ENCODE measurements at regions not wholly inside any gene's neighbourhood (a gene's known extent, or its start where the extent isn't known, plus 50 kb on each side); places are given as distances from the start of the nearest gene placed in this dataset.

DNA sequence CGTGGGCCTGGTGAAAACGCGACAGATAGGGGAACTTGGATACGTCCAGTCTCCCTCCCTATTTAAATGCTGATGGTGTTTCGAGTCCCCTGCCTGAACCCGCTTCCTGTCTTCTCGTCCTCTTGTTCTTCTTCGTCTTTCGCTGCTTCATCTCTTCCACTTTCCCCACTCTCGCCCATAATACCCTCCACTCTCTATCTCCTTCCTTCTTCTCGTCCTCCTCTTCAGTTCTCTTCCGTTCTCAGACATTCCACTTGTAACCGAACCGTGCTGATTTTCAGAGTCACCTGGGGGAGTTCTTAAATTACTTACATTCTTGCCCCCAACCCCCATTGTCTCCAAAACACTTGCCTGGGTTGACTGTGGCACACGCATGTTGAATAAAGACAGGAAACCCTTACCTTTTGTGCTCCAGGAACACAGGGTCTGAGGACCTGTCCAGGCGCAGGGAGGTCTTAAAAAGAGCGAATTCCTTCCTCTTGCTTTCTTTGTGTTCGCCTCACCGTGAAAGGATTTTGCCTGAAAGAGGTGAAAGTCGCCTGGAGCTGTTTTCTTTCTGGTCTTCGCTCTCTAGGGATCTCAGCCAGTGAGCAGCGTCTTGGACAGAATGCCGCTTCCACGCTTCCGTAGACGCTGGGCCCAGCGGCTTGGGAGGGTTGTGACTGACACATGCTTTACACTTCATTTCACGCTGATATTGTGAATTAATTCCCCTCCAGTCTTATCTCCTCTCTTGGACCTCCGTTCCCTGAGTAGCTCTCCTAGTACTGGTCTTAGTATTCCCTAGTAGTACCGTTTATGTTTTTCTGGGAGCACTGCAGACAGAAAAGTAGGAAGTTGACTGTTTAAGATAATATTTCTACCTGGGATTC lies 184.0 kb downstream of the GPX5 start:
- no peak for DNase-seq

DNA sequence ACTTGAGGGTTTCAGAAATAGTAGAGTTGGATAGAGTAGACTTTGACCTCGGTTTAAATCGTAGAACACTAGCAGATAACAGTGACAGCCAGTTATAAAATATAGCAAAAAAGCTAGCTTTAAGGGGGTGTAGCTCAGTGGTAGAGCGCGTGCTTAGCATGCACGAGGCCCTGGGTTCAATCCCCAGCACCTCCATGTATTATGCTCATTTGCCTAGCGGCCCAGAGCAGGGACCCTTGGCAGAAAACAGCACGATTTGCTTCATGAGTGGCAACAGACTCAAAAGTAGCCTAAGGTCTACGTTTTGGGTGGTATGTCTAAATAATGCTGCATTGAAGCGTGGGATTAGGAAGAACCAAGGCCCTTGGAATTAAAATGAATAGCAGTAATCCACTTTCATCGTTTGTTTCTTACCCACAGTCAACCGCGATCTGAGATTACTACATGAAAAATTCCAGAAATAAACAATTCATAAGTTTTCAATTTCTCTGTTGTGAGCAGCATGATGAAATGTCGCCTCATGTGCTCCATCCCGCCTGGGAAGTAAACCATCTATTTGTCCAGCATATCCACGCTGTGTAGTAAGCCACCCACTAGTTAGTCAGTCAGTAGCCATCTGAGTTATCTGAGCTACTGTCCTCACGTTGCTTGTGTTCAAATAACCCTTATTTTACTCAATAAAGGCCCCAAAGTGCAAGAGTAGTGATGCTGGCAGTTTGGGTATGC lies 184.9 kb downstream of the GPX5 start:
- DNase-seq, result no peak

DNA sequence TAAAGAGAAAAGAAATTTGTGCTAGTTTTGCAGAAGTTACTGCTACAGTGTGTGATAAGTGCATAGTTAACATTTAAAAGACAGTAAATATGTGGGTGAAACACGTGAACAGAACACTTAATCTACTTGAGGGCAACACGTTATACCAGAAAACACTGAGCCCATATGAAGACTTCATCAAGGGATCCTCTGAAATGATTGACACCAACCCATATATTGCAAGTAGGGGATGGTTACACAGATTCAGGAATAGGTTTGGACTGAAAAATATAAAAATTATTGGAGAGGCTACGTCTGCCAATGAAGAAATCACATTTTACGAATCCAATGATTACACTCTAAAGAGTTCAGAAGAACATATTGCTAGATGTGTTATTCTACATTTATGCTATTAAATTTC lies 185.6 kb downstream of the GPX5 start:
- no peak for DNase-seq

DNA sequence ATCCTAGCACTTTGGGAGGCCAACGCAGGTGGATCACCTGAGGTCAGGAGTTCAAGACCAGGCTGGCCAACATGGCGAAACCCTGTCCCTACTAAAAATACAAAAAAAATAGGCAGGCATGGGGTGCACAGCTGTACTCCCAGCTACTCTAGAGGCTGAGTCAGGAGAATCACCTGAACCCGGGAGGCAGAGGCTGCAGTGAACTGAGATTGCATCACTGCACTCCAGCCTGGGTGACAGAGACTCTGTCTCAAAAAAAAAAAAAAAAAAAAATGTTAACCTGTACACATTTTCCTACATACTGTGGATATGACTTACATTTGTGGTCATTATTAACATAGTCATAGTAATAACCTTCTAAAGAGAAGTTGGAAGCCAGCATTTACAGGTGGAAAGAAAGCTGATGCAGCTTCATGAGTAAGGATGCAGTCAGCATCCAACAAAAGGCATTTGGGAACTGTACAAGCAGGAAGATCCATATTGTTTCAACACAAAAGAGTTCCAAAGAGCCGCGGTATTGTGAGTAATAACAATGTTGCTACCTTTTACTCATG lies 186.2 kb downstream of the GPX5 start:
- no peak for DNase-seq

DNA sequence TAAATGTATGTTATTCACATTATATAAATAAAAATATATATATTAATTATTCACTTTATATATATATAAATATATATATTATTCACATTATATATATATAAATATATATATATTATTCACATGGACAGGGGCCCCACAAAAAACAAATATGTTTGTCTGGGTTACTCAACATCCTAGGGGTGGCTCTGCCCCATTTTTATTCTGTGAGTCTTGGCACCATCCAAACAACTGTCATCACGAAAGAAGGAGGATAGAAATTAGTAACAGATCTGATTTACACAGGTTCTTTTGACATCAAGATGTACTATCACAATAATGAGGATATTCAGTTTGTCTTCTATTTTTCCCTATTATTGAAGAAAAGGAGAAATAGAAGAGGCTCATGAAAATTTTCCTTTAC lies 187.3 kb downstream of the GPX5 start:
- DNase-seq, result no peak

DNA sequence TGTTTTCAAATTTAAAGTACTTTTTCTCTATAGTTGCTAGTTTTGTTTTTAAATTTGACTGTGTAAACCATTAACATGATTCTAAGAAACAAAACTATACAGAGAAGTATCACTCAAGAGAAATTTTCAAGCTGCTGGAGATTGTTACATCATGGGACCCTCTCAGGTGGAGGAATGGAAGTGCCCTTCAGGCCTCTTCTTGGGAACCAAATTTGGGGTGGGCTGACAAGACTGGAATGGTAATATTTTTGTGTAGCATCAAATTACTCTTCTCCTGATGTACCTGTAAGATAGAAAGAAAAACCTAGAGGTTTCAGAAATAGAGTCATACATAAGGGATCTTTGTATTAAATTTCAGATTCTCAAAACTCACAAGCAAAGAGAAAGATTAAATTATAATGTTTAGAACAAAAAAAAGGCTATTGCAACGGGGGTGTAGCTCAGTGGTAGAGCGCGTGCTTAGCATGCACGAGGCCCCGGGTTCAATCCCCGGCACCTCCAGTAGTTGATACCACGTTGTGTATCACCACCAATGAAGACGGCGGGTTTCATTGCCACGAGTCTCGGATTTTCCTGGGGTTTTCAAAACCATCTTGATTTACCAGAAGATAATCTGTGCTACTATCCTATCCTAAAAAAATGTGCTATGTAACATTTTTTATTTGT lies 193.7 kb downstream of the GPX5 start:
- no peak for DNase-seq

DNA sequence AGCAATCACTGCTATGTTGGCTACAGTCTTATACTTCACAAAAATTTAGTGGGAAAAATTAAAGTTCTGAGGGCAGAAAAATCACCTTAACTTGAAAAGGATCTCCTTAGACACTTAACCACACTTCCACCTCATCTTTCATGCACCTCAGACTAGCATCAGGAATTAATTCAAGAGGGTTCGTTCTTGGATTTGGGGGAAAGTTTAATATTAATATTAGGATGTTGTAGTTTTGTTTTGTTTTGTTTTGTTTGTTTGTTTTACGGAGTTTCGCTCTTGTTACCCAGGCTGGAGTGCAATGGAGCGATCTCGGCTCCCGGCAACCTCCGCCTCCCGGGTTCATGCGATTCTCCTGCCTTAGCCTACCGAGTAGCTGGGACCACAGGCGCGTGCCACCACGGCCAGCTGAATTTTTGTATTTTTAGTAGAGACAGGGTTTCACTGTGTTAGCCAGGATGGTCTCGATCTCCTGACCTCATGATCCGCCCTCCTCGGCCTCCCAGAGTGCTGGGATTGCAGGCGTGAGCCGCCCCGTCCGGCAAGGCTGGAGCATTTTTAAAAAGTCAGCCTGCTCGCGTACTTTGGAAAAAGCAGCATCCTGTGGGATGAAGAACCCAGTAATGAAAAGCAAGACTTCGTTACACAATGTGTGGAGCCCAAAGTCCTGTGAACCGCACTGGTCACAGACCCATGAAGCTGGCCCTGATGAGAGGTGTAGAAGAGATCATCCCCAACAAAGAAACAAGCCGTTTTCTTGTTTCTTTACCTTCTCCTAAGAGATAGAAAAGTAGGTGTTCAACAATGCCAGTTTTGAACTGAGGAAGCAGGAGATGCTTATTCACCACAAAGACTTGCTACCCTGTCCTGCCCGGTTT lies 194.9 kb downstream of the GPX5 start:
- DNase-seq, result no peak

DNA sequence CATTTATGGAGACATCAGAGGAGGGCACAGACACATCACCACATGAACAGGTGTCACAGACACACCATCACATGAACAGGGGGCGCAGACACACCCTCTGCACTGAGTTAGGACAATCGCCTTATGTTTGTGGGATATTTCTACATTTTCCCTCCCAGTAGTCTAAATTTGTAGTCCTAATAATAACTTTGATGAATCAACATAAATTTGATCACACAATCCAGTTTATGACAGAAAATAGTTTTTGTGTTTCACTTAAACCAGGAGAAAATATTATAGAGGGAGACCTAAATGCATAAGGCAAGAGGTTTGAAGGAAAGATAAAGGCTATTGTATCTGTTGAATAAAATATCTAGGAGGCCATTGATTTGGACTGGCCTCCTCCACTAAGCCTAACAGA lies 195.7 kb downstream of the GPX5 start:
- DNase-seq, result no peak

DNA sequence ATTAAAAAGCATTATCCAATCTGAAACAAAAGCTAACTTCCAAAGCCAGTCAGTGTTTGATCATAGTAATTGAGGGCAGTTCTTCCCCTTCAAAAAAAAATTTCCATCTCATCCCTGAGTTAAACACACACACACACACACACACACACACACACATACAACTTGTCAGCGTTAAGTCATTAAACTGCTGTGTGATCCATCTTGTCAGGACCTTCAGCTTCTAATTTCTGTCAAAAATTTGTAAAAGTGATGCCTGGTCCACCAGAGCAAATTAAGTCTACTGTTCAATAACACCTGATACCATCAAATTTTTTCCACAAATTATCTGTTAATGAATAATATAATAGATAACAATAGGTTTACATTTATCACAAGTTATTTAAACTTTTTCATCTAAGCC lies 198.7 kb downstream of the GPX5 start:
- DNase-seq, result no peak

DNA sequence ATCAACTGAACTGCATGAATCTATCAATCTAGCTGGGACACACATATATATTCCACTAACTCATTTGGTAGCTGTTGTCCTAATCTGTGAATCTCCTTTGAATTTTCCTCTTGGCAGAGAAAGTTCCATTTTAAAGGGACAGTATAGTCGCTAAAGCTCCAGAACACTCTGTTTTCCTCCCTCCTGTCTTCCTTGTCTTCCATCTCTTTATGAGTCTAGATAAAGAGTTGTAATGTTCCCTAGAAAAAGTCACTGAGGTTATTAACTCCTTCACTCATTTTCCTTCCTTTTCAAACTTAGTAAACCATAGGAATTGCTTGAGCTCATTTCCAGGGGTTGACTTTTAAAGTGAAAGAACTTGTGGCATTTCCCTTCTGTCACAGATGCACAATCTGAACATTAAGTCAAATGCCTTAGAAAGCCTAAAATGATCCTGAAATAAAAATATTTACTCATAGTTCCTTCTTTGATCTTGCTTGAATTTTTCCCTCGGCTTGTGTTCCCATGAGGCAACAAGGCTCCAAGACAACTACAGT lies 198.4 kb downstream of the TRIM27 start:
- no peak for DNase-seq

DNA sequence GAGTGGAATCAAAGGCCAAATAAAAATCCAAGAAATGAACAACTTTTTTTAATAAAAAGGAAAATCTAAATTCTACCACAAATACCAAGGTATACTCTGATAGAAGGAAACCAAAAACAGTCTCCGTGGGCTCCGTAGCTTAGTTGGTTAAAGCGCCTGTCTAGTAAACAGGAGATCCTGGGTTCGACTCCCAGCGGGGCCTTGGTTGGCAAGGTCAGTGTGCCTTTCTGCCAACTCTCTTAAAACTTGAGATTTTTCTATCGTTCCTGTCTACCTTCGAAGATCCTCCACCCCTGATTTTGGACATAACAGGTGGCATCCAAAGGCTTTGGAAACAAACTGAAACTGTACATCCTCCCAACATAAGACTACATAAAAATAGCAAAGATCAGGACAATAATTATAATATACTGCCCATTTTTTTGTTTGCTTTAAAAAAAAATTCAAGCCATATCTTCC lies 197.9 kb downstream of the TRIM27 start:
- no peak for DNase-seq

DNA sequence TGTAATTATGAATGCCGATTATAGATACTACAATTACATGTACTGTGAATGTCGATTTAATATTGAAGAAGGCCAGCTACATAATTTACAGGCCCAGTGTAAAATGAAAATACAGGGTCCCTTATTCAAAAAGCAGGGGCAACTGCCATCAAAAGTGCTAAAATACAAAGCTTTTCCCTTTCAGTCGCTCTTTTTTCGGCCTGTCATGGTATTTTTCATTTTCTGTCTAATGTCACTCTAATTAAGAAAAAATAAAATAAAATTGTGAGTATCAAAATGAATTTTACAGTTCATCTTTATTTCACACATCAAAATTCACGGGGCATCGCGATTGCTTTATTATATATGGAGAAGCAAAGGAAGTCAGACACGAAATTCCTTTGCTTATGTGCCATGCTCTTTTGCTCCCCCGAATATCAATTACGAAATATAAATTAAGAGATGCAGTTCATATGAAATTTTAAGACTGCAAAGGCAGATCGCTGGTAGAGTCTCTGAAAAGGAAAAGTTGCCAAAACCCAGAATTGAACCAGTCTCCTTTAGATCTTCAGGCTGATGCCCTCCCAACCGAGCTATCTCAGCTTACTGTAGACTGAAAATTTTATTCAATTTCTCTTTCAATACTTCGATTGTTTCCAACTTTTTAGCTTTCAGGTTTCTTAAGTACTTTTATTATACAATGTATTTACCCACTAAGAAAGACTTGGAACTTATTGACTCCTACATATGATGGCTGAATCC lies 197.0 kb downstream of the TRIM27 start:
- no peak for DNase-seq

DNA sequence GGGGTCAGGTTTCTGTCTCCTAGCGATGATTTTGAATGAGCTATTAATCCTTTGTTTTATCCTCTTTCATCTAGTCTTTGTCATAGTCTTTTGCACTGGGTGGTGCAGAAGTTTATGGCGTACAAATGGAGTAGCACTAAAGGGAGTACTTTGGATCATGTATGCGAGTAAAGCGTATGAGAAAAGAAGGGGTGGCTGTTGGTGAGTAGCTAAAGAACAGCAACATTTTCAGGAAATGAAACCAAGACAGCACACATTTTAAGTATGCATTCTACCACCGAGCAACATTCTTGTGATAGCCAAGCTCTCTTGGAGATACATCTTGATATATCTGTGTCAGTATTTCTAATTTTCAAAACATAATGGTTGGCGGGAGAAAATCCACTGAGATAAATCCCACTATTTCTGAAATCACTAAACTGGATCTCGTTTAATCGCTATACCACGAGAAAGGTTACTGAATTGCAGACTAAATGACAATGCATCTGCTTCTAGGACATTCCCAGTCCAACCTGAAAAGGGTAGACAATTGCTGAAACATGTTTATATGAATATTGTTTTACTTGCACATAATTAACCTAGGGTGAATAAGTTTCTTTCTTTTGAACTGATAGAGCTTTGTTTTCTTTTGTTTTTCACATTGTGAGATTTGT lies 196.1 kb downstream of the TRIM27 start:
- DNase-seq, result no peak

DNA sequence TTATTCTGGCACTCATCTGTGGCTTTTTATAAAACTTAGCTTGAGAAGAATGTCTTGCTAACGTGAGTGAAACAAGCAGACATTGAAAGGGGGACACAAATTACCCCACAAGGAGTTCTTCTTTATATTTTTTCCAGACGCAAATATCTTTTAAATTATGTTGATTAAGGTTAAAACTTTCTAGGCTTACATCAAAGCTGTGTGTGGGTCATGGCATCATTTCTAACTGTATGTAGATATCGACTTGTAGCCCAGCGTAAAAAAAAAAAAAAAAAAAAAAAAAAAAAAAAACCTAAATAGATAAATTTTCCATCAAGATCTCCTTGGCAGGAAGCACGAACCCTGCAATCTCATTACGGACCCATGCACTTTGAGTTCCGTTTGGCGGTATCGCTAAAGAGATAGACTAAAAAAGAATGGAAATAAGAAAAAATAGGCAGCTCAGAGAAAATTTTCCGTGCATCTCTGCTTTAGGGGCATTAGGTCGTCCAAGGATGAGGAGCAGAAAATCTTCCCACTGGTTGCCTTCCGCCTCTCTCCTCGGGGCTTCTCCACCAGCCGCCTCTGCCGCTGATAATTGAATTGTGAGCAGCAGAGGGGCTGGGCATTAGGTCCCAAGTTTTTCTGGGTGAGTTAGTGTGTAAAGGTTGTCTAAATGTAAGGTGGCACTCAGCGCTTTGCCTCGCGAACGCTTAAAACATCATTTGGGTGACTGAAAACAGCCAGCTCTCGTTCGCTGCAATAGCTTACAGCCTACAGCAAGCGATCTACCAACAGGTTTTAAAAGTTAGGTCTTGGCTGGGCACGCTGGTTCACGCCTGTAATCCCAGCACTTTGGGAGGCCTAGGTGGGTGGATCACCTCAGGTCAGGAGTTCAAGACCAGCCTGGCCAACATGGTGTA lies 194.0 kb downstream of the TRIM27 start:
- no peak for DNase-seq

DNA sequence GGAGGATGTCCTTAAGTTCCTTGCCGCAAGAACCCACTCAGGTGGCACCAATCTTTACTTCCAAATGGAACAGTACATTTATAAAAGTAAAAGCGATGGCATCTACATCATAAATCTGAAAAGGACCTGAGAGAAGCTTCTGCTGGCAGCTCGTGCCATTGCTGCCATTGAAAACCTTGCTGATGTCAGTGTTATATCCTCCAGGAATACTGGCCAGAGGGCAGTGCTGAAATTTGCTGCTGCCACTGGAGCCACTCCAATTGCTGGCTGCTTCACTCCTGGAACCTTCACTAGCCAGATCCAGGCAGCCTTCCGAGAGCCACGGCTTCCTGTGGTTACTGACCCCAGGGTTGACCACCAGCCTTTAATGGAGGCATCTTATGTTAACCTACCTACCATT lies 191.7 kb downstream of the TRIM27 start:
- no peak for DNase-seq

DNA sequence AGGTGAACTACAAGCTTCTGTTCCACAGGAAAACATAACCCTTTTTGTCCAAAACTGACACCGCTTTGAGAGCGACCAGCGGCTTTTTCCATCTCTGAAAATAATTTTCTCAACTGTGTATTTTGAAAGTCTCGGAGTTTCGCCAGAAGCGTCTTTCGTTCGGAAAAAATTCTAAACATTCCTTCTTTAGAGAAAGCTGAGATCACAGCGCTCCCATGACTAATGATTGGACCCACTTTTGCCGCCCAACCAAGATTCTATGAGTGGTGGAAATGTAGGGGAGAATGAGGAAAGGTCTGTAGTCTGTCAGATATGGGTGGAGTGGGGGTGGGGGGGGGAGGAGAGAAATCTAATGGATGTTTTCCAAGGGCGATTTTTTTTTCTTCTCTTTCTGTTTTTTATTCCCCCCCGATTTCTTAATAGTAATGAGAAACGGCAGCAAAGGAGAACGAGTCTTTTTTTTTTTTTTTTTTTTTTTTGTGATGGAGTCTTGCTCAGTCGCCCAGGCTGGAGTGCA lies 189.3 kb downstream of the TRIM27 start:
- DNase-seq, result no peak

DNA sequence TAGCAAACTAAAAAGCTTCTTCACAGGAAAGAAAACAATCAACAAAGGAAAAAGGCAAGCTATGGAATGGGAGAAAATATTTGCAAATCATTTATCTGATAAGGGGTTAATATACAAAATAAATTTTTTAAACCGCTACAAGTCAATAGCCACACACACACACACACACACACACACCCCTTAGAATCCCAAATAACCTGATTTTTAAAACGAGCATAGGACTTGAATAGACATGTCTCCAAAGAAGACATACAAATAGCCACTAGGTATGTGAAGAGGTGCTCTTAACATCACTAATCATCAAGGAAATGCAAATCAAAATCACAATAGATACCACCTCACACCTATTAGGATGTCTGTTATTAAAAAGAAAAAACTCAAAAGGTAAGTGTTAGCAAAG lies 187.7 kb downstream of the TRIM27 start:
- DNase-seq, result no peak

DNA sequence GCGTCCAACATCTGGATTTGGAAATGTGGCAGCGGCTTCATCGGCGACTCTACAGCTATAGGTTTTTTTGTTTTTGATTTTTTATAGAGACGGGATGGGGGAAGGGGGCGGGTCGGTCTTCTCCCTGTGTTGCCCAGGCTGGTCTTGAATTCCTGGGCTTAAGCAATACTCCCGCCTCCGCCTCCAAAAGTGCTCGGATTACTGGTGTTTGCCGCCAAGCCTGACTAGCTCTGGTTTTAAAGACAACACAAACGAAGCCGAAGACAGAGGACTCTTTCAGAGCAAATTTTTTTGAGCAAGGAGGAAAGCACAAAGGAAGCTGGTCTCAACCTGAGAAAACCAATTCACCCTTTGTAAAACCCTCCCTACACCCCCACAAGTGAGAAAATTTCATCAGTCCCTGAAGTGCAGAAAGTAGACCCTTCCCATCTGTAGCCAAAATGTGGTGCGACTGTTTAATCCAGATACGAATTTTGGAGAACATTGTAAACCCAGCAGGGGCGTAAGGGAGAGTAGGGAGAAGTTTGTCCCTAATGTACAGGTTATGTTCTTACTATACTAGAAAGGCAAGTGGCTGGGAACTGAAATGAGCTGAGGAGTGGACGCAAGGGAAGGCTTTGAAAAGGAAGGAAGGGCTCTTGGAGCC lies 185.9 kb downstream of the TRIM27 start:
- DNase-seq, result no peak

DNA sequence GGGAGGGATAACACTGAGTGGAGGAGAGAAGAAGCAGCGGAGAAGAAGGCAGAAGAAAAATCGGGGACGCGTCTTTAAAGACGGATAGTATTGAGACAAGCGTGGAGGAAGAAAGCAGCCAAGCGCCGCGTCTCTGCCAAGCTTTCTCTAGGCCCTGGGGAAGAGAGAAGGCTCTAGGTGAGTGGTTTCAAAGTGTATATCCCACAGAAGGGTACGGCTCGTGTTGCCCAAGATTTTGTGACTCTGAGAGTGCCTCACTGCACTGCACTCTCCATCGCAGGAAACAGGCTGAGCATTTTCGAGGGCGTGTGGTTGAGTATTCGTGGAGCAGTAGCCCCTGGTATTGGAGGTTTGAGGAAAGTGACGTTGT lies 185.4 kb downstream of the TRIM27 start:
- DNase-seq, result no peak
